A549 (cell line): ENCODE measurements at regions not wholly inside any gene's neighbourhood (a gene's known extent, or its start where the extent isn't known, plus 50 kb on each side); places are given as distances from the start of the nearest gene placed in this dataset.
"Not testable (repeated sequence)": the region's sequence is repeated elsewhere in the genome, so short reads cannot be mapped to it uniquely, and the experiment has no call there.

ENCODE experiments used
- ATAC-seq, 2 experiments: fragments of 200-7000 bp in 1 of 2; fragments of >200 bp in 1 of 2; cut with Nextera tagmentation in 1 of 2; cut with Tn5 transposase in 1 of 2; 3 replicates each; pipeline versions ENCODE4 v1.8.0 to v1.9.1; 2018 to 2020; ENCODE audit warnings: mild to moderate bottlenecking in 1 of 2, moderate library complexity in 1 of 2
- CTCF ChIA-PET: fragments of 300-600 bp; sonication (Branson Sonifier 250); formaldehyde crosslinking; extraction: SDS; loops from one replicate; lab custom pipeline; 2021; ENCODE audit warnings: antibody characterized with exemption, inconsistent platforms; lab: Yijun Ruan, JAX
- POLR2A ChIA-PET: fragments of 350-600 bp; formaldehyde crosslinking; extraction: SDS; loops from one replicate; lab custom pipeline; 2021; ENCODE audit warnings: antibody characterized with exemption, inconsistent platforms; lab: Yijun Ruan, JAX
- DNase-seq, 2 experiments: peaks; one replicate each; pipeline versions ENCODE4 v3.0.0 to v3.0.0-alpha.2; 2011 to 2016; ENCODE audit warnings: low read depth in 1 of 2, low spot score in 1 of 2
- FAIRE-seq: peaks from 2 replicates; lab custom pipeline; 2011; peaks lifted over from hg19 to GRCh38; lab: Jason Lieb, UNC
- H3K27ac ChIP-seq, 2 experiments: fragments of >200 bp; sonication (Bioruptor Twin); formaldehyde crosslinking; 3 replicates each; pipeline ENCODE4 v1.5.1; 2016 to 2017
- H3K4me1 ChIP-seq: fragments of >200 bp; sonication (Bioruptor Twin); formaldehyde crosslinking; 3 replicates; pipeline ENCODE4 v1.6.1; 2016
- H3K4me2 ChIP-seq: fragments of >200 bp; sonication (Bioruptor Twin); formaldehyde crosslinking; 3 replicates; pipeline ENCODE4 v1.6.1; 2016
- H3K4me3 ChIP-seq: fragments of >200 bp; sonication (Bioruptor Twin); formaldehyde crosslinking; 3 replicates; pipeline ENCODE4 v1.5.1; 2016
- H3K9me3 ChIP-seq: fragments of >200 bp; sonication (Bioruptor Twin); formaldehyde crosslinking; 3 replicates; pipeline ENCODE4 v1.6.1; 2016
- ATOH8 ChIP-seq: fragments of 250-450 bp; sonication (Bioruptor Pico); IDR thresholded peaks from 2 replicates; pipeline ENCODE4 v1.5.0; 2020; ENCODE audit warnings: low read depth, mild to moderate bottlenecking, moderate library complexity
- CBX8 ChIP-seq: fragments of 200-600 bp; sonication (generic); IDR thresholded peaks from 2 replicates; pipeline ENCODE4 v1.6.1; 2016
- CEBPB ChIP-seq, 2 experiments: fragments of >200 bp in 1 of 2; sonication (Bioruptor Twin) in 1 of 2; formaldehyde crosslinking in 1 of 2; IDR thresholded peaks; 2 replicates each; pipeline ENCODE4 v1.6.1; 2012 to 2016
- CTCF ChIP-seq: fragments of >200 bp; sonication (Bioruptor Twin); formaldehyde crosslinking; IDR thresholded peaks from 3 replicates; pipeline ENCODE4 v1.5.1; 2016
- ELK1 ChIP-seq: fragments of 150-350 bp; IDR thresholded peaks from 2 replicates; pipeline ENCODE4 v1.6.1; 2014; ENCODE audit warnings: low read depth, mild to moderate bottlenecking, low read length
- EP300 ChIP-seq, 2 experiments: fragments of >200 bp; sonication (Bioruptor Twin); formaldehyde crosslinking; IDR thresholded peaks; 2 replicates in 1 of 2; 3 replicates in 1 of 2; pipeline ENCODE4 v1.6.1; 2016 to 2017
- FOXS1 ChIP-seq: fragments of 250-450 bp; sonication (Bioruptor Pico); IDR thresholded peaks from 2 replicates; pipeline ENCODE4 v1.5.0; 2020; ENCODE audit warnings: mild to moderate bottlenecking, moderate library complexity
- HMGXB4 ChIP-seq: fragments of 250-450 bp; sonication (Bioruptor Pico); IDR thresholded peaks from 2 replicates; pipeline ENCODE4 v1.5.0; 2021; ENCODE audit warnings: mild to moderate bottlenecking, moderate library complexity, borderline replicate concordance
- HOXA7 ChIP-seq: fragments of 250-450 bp; sonication (Bioruptor Pico); IDR thresholded peaks from 2 replicates; pipeline ENCODE4 v1.5.0; 2020; ENCODE audit warnings: mild to moderate bottlenecking, moderate library complexity
- HOXB13 ChIP-seq: fragments of 250-450 bp; sonication (Bioruptor Pico); IDR thresholded peaks from 2 replicates; pipeline ENCODE4 v1.5.0; 2020; ENCODE audit warnings: low read depth, mild to moderate bottlenecking, moderate library complexity
- JUNB ChIP-seq: fragments of >200 bp; sonication (Bioruptor Twin); formaldehyde crosslinking; IDR thresholded peaks from 2 replicates; pipeline ENCODE4 v1.6.1; 2016
- KDM1A ChIP-seq: fragments of 200-600 bp; sonication (generic); IDR thresholded peaks from 2 replicates; pipeline ENCODE4 v1.6.1; 2016; ENCODE audit warnings: low read depth, mild to moderate bottlenecking
- PBX3 ChIP-seq: IDR thresholded peaks from 2 replicates; pipeline ENCODE4 v1.6.1; 2012
- PHF8 ChIP-seq: fragments of 200-600 bp; sonication (generic); IDR thresholded peaks from 2 replicates; pipeline ENCODE4 v1.6.1; 2016; ENCODE audit warnings: low read depth, mild to moderate bottlenecking, antibody characterized with exemption, moderate library complexity, borderline replicate concordance
- POLR2A ChIP-seq: IDR thresholded peaks from 2 replicates; pipeline ENCODE4 v1.6.1; 2012; ENCODE audit warnings: mild to moderate bottlenecking, low read length
- POLR2AphosphoS2 ChIP-seq: conservative IDR thresholded peaks from 2 replicates; pipeline ENCODE4 v1.6.1; 2012; ENCODE audit warnings: low read length, improper control_type of control experiment, inconsistent platforms
- RAD21 ChIP-seq, 2 experiments: fragments of >200 bp in 1 of 2; sonication (Bioruptor Twin) in 1 of 2; formaldehyde crosslinking in 1 of 2; IDR thresholded peaks in 1 of 2; conservative IDR thresholded peaks in 1 of 2; 2 replicates in 1 of 2; 3 replicates in 1 of 2; pipeline ENCODE4 v1.6.1; 2012 to 2018; ENCODE audit warnings: inconsistent platforms in 1 of 2
- RFX5 ChIP-seq: fragments of 450-650 bp; IDR thresholded peaks from 2 replicates; pipeline ENCODE4 v1.7.1; 2014; ENCODE audit warnings: antibody characterized with exemption, mild to moderate bottlenecking, moderate library complexity
- RNF2 ChIP-seq: fragments of 200-600 bp; sonication (generic); IDR thresholded peaks from 2 replicates; pipeline ENCODE4 v1.6.1; 2016; ENCODE audit warnings: low read depth, mild to moderate bottlenecking, antibody characterized with exemption, moderate library complexity, borderline replicate concordance
- SREBF2 ChIP-seq: fragments of 450-650 bp; IDR thresholded peaks from 2 replicates; pipeline ENCODE4 v1.6.1; 2014; ENCODE audit warnings: mild to moderate bottlenecking, moderate library complexity
- USF2 ChIP-seq: fragments of 450-650 bp; IDR thresholded peaks from 2 replicates; pipeline ENCODE4 v1.6.1; 2014; ENCODE audit warnings: antibody characterized with exemption
- ZNF302 ChIP-seq: fragments of 250-450 bp; sonication (Bioruptor Pico); IDR thresholded peaks from 2 replicates; pipeline ENCODE4 v1.9.0; 2021; ENCODE audit warnings: inconsistent platforms, mild to moderate bottlenecking, moderate library complexity
- ZSCAN20 ChIP-seq: fragments of 250-450 bp; sonication (Bioruptor Pico); IDR thresholded peaks from 2 replicates; pipeline ENCODE4 v1.8.0; 2022; ENCODE audit warnings: mild to moderate bottlenecking, moderate library complexity
- WGBS: methylation state at CpG from one replicate; pipeline ENCODE4 v1.1.6; 2017; ENCODE audit errors: missing lambda C conversion rate; 5-methylcytosine and 5-hydroxymethylcytosine counted together

GRCh38 chr5:52024359-52024758 lies 641.1 kb downstream of the ISL1 start:
- FAIRE-seq = no peak
- H3K27ac ChIP-seq = no peak overlapping the region
- H3K9me3 ChIP-seq = no peaks in the 10 kb centered on the region
- no peak for DNase-seq
- H3K4me3 ChIP-seq = no peak overlapping the region
- no peak overlapping the region for H3K4me2 ChIP-seq
- TF ChIP-seq RAD21 (conservative IDR thresholded peaks at IDR 0.05 in 1 of 2, IDR thresholded peaks at IDR 0.05 in 1 of 2) (no peak), CEBPB (IDR thresholded peaks at IDR 0.05) (no peak), ELK1 (no peak)
- ATAC-seq = no peak
- CTCF ChIA-PET = no interaction called here
- H3K4me1 ChIP-seq = no peaks in the 10 kb centered on the region
- POLR2A ChIA-PET = no interaction called here
- WGBS = 0% methylated on average over 3 of the region's 3 CpGs

- H3K4me3 ChIP-seq, POLR2A ChIA-PET, ATAC-seq, FAIRE-seq, H3K27ac ChIP-seq, CTCF ChIA-PET, H3K4me2 ChIP-seq, H3K4me1 ChIP-seq, DNase-seq, H3K9me3 ChIP-seq: not testable (repeated sequence)
- WGBS = 19% methylated on average over 7 of the region's 7 CpGs
Measured at GRCh38 chr5:52029836-52030235, 646.6 kb downstream of the ISL1 start.

- ATAC-seq (no peak), FAIRE-seq (no peak), DNase-seq (no peak)
- Histone ChIP-seq H3K9me3 (no peaks in the 10 kb centered on the region), H3K4me2 (no peak overlapping the region), H3K27ac (no peak overlapping the region), H3K4me1 (no peaks in the 10 kb centered on the region), H3K4me3 (no peak overlapping the region)
- TF ChIP-seq HMGXB4 (CRISPR knock-in tag) (no peak), CTCF (no peak), PHF8 (no peak), PBX3 (no peak), RNF2 (no peak)
- WGBS = 20% methylated on average over 2 of the region's 2 CpGs
- CTCF ChIA-PET = no interaction called here
- POLR2A ChIA-PET = no interaction called here
Measured at GRCh38 chr5:52041842-52042241, 658.6 kb downstream of the ISL1 start.

GRCh38 chr5:52043137-52043536 lies 659.9 kb downstream of the ISL1 start:
- no peak overlapping the region for H3K27ac ChIP-seq
- no peaks in the 10 kb centered on the region for H3K9me3 ChIP-seq
- H3K4me3 ChIP-seq = no peak overlapping the region
- H3K4me1 ChIP-seq = no peaks in the 10 kb centered on the region
- ChIA-PET CTCF (no interaction called here), POLR2A (no interaction called here)
- whole genome bisulfite sequencing = 6% methylated on average over 4 of the region's 4 CpGs
- DNase-seq = no peak
- ATAC-seq = no peak
- H3K4me2 ChIP-seq = no peak overlapping the region
- FAIRE-seq = no peak
- no peak for TF ChIP-seq RNF2
- no peak for TF ChIP-seq ZSCAN20 (CRISPR knock-in tag)
- no peak for TF ChIP-seq RFX5
- no peak for TF ChIP-seq ZNF302
- no peak for TF ChIP-seq KDM1A
- no peak for TF ChIP-seq EP300 (IDR thresholded peaks at IDR 0.05)
- TF ChIP-seq ELK1 = no peak
- TF ChIP-seq JUNB = no peak
- no peak for TF ChIP-seq ATOH8
- TF ChIP-seq POLR2AphosphoS2 = no peak
- TF ChIP-seq POLR2A = no peak
- no peak for TF ChIP-seq HOXB13 (CRISPR knock-in tag)
- TF ChIP-seq CBX8 = no peak
- TF ChIP-seq USF2 = no peak
- no peak for TF ChIP-seq SREBF2
- no peak for TF ChIP-seq HOXA7 (CRISPR knock-in tag)
- TF ChIP-seq FOXS1 (CRISPR knock-in tag) = no peak
